NCI-H524 (cell line): ENCODE measurements at regions not wholly inside any gene's neighbourhood (a gene's known extent, or its start where the extent isn't known, plus 50 kb on each side); places are given as distances from the start of the nearest gene placed in this dataset.

Experiments used
- DNase-seq, 2 experiments: peaks; one replicate each; lab custom pipeline; 2025; lab: John Stamatoyannopoulos, UW

DNA sequence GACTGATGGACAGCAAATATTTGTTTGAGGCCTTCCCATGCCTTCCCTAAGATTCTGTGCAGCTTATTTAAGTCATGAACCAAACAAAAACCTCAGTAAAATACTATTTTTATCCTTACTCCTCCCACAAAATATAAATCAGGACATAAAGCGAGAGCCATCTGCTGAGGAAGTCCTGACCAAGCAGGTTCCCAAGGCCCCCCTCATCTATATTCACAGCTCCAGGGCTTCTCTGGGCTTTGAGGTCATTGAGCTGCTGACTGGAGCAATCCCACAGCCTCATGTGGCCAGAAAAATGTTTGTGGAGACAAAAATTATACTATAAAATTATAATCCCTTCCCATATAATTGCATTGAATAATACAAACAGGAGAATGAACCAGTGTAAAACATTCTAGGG, 846.2 kb downstream of the ADGRL2 start:
- no peak for DNase-seq

DNA sequence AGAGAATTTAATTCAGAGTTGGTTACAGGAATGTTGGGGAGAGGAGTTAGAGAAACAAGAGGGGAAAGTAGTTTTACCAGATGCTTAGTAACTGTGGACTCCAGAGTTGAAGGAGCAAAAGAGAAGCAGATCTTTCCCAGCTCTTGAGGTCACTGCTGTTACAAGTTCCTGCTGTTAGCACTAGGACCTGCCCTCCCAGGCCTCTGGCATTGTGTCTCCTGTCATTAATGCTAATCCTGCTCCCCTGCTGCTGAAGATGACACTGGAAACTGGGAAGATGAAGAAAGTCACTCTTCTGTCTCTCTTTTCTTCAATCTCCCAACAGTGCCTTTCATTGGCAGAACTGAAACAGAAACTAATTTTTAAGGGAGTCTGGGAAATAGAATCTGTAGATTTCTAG, 845.6 kb downstream of the ADGRL2 start:
- no peak for DNase-seq

GRCh38 chr1:82644186-82644915, 843.6 kb downstream of the ADGRL2 start:
- DNase-seq, result no peak

DNA sequence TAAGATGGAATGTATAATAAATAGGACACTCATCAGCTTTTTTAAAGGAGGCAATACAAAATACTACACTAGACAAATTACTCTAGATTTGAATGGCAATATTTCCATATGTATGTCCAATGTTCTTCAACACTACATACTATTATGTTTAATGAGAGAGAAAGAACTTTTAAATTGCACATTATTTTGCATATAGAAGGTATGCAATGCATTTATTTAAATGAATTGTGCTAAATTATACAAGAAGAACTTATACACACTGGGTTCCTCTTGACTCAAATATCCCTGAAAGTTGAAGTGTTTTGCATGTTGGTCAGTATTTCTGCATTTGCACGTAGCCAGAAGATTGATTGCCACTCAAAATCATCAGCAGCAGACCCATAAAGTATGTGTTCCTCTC, 839.6 kb downstream of the ADGRL2 start:
- DNase-seq, result no peak

DNA sequence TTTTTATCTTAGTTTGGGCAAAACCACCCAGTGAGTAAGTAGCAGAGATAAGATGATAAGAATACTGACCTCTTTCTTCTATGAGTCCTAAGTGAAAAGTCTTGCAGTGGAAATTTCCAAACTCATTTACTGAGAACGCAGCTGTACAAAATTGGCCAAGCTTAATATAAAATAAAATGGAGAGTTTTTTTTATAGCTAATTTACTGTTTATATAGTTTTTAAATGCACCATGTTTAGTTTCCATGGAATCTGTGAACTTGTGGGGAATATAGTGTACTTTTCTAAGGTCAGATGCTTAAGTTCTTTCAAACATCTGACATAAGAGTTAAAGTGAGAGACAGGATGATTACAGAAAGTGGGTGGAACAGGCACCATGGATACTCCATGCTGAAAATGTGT, 833.5 kb downstream of the ADGRL2 start:
- no peak for DNase-seq

GRCh38 chr1:82632155-82632554, 831.4 kb downstream of the ADGRL2 start:
- DNase-seq, result no peak

DNA sequence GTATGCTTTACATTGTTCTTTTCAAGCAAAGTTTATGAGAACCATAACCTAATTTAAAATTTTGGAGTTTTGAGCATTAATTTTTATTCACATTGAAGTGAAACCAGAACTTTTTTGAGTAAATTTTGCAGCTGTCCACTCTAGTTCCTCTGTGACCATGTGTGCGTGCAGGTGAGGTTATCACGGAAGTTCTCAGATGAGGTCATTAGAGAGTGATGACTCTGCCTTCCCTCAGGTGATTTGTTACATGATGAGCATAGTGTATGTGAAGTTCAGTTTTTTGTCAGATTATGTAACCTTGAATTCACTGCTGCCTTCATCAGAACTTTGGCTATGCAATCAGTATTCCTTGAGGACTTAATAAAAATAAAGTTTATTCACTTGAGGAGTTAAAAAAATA, 828.2 kb downstream of the ADGRL2 start:
- no peak for DNase-seq

GRCh38 chr1:82625537-82625936, 824.8 kb downstream of the ADGRL2 start:
- DNase-seq, result no peak

GRCh38 chr1:82621076-82621475, 820.3 kb downstream of the ADGRL2 start:
- DNase-seq, result no peak

DNA sequence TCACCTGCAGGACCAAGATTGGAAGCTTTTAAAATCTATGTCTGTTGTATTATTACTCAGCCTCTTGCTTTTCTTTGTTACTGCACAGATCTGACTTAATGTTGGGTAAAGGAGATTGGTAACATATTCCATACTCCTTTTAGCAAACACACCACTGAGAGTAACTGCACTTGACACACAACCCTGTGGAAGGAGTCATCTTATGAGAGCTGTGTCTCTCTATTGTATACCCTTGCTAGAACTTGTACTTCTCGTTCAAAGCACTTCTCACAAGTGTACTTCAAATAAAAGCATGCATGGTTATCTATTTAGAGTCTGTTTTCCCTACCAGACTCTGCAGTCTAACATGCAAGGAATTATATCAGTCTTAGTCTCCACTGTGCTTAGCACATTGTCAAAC, 813.4 kb downstream of the ADGRL2 start:
- DNase-seq, result no peak

DNA sequence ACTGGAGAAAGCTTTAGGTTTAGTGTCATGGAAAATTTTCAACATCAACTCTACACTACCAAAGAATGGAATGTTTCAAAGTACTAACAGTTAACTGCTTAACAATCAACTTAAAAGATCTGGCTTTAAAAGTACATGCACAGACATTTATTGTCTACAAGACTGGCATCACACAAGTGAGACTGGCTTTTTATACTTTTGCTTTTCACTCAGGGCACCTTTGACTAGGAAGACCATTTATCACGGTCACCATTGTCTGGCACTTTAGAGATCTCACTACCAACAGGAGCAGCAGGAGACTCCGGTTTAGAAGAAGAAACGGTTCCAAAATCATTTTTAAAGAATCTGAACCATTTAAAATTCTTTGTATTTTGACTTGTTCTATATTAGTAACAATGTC, 812.3 kb downstream of the ADGRL2 start:
- DNase-seq, result no peak

DNA sequence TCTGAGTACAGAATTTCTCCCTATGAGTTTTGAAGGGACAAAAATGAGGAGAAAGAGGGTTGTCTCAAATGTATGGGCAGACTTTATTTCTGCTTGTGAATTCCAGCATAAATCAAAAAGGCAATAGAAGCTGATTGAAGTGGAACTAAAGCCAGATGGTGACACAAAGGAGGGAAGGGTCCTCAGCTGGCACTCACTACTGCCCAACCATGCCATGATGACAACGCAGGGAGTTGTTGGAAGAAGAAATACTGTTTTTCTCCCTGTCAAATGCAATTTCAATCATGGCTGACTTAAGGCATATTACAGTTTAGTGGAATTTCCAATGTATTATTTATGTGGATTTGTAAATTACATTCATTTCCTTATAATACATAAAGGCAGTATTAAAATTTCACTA, 805.8 kb downstream of the ADGRL2 start:
- peak; percentile 17 to 71 for DNase-seq

GRCh38 chr1:82604524-82604923, 803.8 kb downstream of the ADGRL2 start:
- DNase-seq, result no peak

- no peak for DNase-seq
Measured at GRCh38 chr1:82600314-82600713, 799.6 kb downstream of the ADGRL2 start.

DNA sequence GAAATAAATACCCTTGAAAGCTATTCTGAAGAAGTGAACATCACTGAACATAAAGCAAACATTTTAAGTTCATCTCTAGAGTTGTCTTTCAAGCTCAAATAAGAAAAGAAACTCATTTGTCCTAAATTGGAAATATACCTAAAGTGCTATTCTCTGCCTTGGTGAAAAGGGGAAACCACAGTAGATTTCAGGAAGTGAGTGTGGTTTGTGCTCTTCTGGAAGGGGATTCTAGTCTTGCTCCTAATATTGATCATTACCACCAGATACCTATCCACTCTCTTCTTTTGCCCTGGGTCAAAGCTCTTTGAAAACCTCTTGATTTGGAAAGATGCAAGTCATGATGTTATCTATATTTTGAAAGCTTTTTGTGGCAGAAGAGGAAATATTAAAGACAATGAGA, 798.1 kb downstream of the ADGRL2 start:
- DNase-seq, result no peak

- DNase-seq, result no peak
Measured at GRCh38 chr1:82598337-82598736, 797.6 kb downstream of the ADGRL2 start.

GRCh38 chr1:82597649-82598048, 796.9 kb downstream of the ADGRL2 start:
- DNase-seq, result no peak

DNA sequence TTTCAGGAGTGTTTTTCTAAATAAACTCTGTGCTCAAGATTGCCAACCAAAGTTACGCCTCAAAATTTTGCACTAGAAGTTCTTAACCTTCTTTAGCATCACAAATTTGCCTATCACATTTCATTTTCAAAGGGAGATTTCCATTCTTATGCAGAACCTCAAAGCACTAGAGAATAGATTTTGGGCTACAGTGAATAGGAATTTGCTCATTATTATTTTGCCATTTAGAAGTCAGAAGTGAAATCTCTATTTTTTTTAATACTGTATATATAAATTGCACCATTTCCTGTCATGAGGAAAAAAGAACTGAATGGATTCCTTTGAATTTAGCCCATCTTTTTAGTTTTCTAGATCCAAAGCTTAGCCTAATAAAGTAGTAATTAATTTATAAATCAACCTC, 796.4 kb downstream of the ADGRL2 start:
- DNase-seq, result no peak

- DNase-seq, result no peak
Measured at GRCh38 chr1:82593561-82593960, 792.8 kb downstream of the ADGRL2 start.

DNA sequence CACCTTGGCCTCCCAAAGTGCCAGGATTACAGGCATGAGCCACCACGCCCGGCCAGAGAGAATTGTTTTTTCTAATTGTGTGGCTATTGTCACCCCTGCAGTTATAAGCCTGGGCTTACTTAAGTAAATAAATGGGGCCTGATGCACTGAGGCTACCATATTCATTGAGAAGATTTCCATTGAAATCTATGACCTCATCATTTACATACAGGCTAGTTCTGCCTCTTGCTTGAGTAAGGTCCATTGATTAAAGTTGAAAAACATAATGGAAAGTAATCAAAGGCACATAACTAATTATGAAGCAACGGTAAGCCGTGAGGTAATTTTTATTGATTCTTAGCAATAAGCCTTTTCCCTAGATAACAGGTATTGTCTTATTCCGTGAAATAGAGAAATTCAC, 788.9 kb downstream of the ADGRL2 start:
- DNase-seq, result no peak

DNA sequence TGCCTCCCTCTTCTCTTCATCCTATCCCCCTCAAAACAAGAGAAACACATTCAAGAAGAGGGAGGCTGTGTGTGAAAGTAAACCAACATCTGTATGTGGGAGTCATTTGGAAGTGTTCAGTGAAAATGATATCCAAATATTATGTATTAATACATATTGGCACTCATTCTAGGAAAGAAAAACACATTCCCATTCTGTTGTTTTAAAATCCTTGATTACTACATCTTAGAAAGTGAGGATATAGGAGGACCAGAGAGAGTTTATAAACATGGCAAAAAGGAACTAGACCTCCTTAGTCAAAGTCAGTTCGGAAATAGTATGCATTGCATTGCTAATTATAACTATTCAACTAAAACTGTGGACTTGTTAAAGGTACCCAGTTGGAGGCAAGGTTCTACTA, 786.6 kb downstream of the ADGRL2 start:
- no peak for DNase-seq

GRCh38 chr1:82586473-82586872, 785.7 kb downstream of the ADGRL2 start:
- no peak for DNase-seq

DNA sequence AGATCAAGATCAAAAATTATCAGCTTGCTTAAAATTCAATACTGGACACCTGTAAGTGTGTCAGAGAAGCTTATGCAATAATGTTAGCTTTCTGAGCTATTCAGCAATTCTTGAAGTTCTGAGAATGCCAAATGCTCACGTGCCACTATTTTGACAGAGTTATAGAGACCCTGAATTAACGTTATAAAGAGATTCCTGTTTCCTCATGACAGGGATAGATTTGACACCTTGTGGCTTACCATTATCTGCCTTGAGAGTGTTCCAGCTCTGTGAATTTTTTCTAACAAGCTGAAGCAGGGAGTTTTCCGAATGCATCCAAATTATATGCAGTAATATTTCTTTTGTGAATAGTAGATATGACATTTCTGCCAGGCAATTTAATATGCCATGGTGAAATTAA, 781.6 kb downstream of the ADGRL2 start:
- DNase-seq, result no peak

DNA sequence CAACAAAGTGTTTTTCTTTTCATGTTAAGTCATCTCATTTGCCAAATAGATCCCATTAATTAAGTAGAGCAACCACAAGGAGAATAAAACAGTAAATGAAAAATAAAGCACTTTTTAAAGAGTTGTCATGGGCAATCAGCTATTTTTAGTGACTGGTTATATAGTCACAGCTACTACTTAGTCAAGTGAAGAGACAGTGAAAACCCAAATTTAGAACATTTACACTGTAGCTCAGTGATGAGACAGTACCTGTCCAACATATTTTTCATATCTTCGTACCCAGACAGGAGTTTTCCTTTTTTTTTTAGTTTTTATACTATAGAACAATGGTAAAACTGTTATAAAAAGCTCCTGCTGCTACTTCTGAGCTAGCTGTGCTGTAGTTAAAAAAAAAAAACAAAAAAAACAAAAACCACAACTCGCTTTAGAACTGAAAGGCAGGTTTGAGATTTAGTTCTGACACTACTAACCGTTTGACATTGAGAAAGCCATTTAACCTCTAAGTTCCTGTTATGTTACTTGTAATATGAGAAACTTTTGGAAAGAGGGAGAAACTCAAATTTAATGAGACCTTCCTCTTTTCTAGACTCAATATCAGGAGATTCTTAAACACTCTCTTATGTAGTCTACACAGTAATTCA, 777.5 kb downstream of the ADGRL2 start:
- no peak for DNase-seq
